Cardiac muscle cell (in vitro differentiated cells and primary cell): ENCODE measurements at regions not wholly inside any gene's neighbourhood (a gene's known extent, or its start where the extent isn't known, plus 50 kb on each side); places are given as distances from the start of the nearest gene placed in this dataset.

Experiments
- DNase-seq, 2 donors: peaks; one replicate each; pipeline versions ENCODE4 v3.0.0 to v3.0.0-alpha.2; 2010 to 2017; ENCODE audit warnings: low read depth in 1 of 2, low spot score in 1 of 2
- H3K27ac ChIP-seq: fragments of 200-600 bp; sonication (generic); 2 replicates; pipeline ENCODE4 v1.5.1; 2016
- H3K27me3 ChIP-seq: fragments of 200-600 bp; sonication (generic); 2 replicates; pipeline ENCODE4 v1.6.0; 2016; ENCODE audit warnings: control low read depth
- H3K36me3 ChIP-seq: fragments of 200-600 bp; sonication (generic); 2 replicates; pipeline ENCODE4 v1.5.1; 2016; ENCODE audit warnings: control low read depth
- H3K4me1 ChIP-seq: fragments of 200-600 bp; sonication (generic); 2 replicates; pipeline ENCODE4 v1.8.1; 2017; ENCODE audit warnings: low read depth, mild to moderate bottlenecking, mixed run types
- H3K4me3 ChIP-seq: fragments of 200-600 bp; sonication (generic); 2 replicates; pipeline ENCODE4 v1.5.1; 2016; ENCODE audit warnings: mild to moderate bottlenecking
- H3K9me3 ChIP-seq: fragments of 200-600 bp; sonication (generic); 2 replicates; pipeline ENCODE4 v1.5.1; 2017; ENCODE audit warnings: low read depth, mild to moderate bottlenecking, control low read depth
- CTCF ChIP-seq: IDR thresholded peaks from 2 replicates; pipeline ENCODE4 v1.5.1; 2012; ENCODE audit warnings: low read depth, mild to moderate bottlenecking, low read length

GRCh38 chr5:117741655-117742206, 1167.1 kb upstream of the SEMA6A start:
- Histone ChIP-seq H3K4me1 (no peaks in the 10 kb centered on the region), H3K36me3 (no peaks in the 10 kb centered on the region), H3K4me3 (no peak overlapping the region), H3K27ac (no peak overlapping the region), H3K9me3 (no peaks in the 10 kb centered on the region), H3K27me3 (no peaks in the 10 kb centered on the region)
- no peak for DNase-seq
- no peak for TF ChIP-seq CTCF

GRCh38 chr5:117740268-117740667, 1165.6 kb upstream of the SEMA6A start:
- Histone ChIP-seq H3K36me3 (no peaks in the 10 kb centered on the region), H3K27ac (no peak overlapping the region), H3K9me3 (no peaks in the 10 kb centered on the region), H3K4me3 (no peak overlapping the region), H3K27me3 (no peaks in the 10 kb centered on the region), H3K4me1 (no peaks in the 10 kb centered on the region)
- no peak for DNase-seq
- TF ChIP-seq CTCF: no peak

- no peak for TF ChIP-seq CTCF
- no peaks in the 10 kb centered on the region for H3K27me3 ChIP-seq
- H3K4me3 ChIP-seq: no peak overlapping the region
- H3K4me1 ChIP-seq: no peaks in the 10 kb centered on the region
- no peaks in the 10 kb centered on the region for H3K9me3 ChIP-seq
- no peak for DNase-seq
- no peak overlapping the region for H3K27ac ChIP-seq
- no peaks in the 10 kb centered on the region for H3K36me3 ChIP-seq
Observed at GRCh38 chr5:117738571-117738970, 1163.9 kb upstream of the SEMA6A start.

GRCh38 chr5:117736698-117737097, 1162.1 kb upstream of the SEMA6A start:
- Histone ChIP-seq H3K27me3 (no peaks in the 10 kb centered on the region), H3K27ac (no peak overlapping the region), H3K4me3 (no peak overlapping the region), H3K4me1 (no peaks in the 10 kb centered on the region), H3K9me3 (no peaks in the 10 kb centered on the region), H3K36me3 (no peaks in the 10 kb centered on the region)
- TF ChIP-seq CTCF: no peak
- no peak for DNase-seq

- no peak for DNase-seq
- Histone ChIP-seq H3K4me3 (no peak overlapping the region), H3K36me3 (no peaks in the 10 kb centered on the region), H3K27me3 (no peaks in the 10 kb centered on the region), H3K27ac (no peak overlapping the region), H3K4me1 (no peaks in the 10 kb centered on the region), H3K9me3 (no peaks in the 10 kb centered on the region)
- TF ChIP-seq CTCF: no peak
Observed at GRCh38 chr5:117734056-117734455, 1159.4 kb upstream of the SEMA6A start.

- Histone ChIP-seq H3K4me1 (no peaks in the 10 kb centered on the region), H3K9me3 (no peaks in the 10 kb centered on the region), H3K36me3 (no peaks in the 10 kb centered on the region), H3K27ac (no peak overlapping the region), H3K27me3 (no peaks in the 10 kb centered on the region), H3K4me3 (no peak overlapping the region)
- no peak for TF ChIP-seq CTCF
- no peak for DNase-seq
Observed at GRCh38 chr5:117733051-117733450, 1158.4 kb upstream of the SEMA6A start.
